ENCODE measurements at regions not wholly inside any gene's neighbourhood (a gene's known extent, or its start where the extent isn't known, plus 50 kb on each side); places are given as distances from the start of the nearest gene placed in this dataset.
A peak's percentile ranks its signal among the peaks of the same experiment; 100 is the strongest.

DNA sequence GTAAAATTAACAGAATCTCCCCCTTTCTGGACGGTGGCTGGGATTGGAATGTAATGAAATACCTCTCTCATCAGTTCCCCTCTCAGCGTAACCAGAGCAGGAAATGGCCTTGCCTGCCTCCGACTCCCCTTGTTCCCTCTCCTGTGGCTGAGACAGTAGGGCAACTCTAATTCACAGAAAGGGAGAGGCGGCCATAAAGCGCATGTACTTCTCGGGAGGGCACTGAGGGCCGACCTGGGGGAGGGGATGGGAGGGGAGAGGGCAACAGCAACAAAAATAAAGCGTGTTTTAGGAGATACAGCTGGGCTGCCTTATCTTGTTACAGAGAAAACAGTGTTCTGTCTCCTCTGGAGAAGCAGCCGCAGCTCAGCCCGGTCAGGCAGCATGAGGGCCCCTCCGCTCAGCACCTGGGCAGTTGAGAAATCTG, 783.3 kb upstream of the ARRDC4 start:
- no peak for DNase-seq

DNA sequence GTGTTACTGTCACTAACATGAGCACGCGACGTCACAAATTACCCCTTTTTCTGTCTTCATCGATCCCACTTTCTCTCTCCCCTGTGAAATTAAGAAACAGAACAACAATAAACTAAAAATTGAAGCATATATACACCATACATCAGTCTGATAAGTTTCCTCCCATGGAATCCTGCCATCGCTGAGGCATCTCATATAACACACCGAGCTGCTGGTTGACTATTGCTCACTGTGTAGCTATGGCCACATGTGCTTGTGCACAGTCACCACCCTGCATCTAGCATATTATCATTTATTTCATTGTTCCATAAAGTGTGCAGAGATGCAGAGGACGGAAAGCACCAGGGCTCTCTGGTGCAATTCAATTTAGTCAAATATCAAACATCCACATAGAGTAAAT, 777.9 kb upstream of the ARRDC4 start:
- DNase-seq, result no peak

DNA sequence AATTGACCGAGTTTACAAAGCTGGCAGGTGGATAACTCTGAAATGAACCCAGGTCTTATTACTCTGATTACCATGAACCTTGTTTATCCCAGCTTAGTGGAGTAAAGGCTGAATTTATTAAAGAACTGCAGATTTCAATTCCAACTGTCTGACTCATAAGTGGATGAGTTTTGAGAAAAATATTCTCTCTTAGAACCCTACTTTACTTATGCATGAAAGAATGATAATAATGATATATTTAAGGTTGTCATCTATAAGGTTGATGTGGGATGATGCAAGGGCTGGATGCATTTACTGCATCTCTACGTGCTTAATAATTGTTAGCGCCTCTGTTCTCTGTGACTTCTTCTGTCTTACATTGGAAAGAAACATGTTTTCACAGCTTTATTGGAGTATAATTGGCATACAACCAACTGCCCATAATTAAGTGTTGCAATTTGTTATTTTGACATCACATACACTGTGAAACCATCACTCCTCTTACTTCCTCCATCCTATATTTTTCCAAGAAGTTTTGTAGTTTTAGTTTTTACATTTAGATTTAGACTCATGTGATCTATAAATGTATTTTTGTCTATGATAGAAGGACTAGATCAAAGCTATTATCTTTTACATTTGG, 771.2 kb upstream of the ARRDC4 start:
- DNase-seq, result no peak

DNA sequence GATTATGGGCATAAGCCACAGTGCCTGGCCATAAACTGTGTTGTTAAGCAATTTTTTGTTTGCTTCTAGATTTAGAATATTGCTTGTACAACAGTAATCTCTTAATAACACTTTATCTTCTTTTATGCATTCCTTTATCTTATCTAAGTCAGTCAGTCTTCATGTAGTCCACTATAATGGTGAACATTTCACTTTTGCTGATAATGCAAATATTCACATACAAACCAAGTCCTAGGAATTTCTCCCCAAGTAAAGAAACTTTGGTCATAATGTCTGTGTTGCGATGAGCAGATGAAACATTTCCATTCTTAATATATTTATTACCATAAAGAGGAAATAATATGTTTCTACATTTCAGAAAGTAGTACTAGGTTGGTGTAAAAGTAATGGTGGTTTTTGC, 765.8 kb upstream of the ARRDC4 start:
- no peak for DNase-seq

DNA sequence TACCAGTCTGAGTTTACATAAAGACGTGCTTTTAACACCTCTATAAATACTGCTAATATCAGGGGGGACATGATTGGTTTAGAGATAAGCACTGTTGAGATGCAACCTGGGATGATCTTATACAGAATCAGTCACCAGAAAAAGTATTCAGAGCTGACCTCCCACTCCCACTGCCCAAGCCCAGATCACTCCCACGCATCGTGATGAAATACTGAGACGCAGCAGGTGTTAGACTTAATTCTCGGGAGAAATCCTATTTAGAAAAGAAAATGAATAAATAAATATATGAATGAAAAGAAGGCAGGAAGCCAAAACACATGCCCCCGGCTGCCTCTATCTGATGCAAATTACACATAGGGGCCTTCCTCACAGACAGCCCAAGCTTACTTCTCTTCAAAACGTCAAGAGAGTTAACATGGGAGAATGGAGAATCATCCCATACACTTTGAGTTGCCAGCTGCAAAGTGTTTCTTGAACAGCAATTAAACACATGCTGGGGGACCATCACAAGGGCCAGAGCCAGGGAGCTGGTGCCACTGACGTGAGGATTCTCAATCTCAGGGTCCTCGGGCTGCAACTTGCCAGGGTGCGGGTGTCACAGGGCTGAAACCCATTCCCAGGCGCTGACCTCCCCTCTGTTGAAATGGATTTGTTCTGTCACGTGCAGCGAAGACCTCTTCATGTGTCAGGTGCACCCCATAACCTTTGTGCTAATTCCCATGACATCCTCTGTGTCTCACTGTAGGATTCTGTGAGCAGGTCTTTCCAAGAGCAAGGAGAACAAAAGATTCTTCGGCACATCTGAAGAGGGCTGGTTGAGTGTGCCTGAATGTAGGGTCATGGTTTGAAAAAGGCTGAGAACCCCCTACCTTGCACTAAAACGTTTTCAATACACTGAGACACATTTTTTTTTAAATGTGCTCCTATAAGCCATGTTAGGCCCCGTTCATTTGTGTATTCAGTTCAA, 764.2 kb upstream of the ARRDC4 start:
- DNase-seq, result no peak

DNA sequence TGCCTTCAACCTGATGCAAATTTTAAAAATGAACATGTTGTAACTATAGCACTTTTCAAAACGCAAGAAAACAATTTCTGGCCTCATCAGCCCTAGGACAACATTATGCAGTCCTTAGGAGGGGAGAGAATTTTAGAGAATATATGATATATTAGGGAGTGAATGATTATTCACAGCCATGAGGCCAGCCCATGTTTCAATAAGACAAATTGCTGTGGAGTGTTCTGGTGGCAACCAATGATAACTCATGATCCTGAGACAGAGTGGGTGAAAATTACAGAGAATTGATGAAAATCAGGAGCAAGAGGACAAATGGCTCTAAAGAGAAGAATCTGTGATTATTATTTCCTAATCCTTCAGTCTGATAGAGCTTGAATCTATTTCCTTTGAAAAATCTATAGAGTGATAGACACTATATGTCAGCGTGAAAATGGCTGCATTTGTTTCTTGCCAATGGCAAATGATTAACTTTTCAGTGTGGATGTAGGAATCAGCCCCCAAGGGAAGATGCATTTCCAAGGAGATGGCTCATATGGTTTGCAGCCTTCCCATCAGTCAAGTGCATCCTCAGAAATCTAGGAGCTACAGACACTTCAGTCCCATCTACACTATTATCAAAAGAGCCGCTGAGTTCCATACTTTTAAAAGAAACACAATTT, 761.0 kb upstream of the ARRDC4 start:
- no peak for DNase-seq

- no peak for DNase-seq
Observed at GRCh38 chr15:97200161-97200560, 760.3 kb upstream of the ARRDC4 start.

DNA sequence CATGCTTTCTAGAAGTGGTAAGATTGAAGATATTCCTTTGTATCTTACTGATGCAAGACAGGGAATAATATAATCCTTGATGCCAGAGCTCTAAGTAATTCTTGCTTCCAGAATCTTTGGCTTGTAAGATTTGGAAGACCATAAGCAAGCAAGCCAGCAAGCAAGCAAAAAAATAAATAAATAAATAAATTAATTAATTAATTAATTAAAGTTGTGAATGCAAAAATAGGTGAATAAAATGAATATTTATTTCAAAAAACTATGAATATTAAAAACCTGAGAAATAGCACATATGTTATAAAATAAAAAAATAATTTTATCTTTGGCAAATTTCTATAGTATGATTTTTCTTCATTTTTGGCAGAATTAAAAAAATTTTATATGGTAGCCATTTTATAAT, 750.2 kb upstream of the ARRDC4 start:
- no peak for DNase-seq

GRCh38 chr15:97215629-97216028, 744.9 kb upstream of the ARRDC4 start:
- no peak for DNase-seq

DNA sequence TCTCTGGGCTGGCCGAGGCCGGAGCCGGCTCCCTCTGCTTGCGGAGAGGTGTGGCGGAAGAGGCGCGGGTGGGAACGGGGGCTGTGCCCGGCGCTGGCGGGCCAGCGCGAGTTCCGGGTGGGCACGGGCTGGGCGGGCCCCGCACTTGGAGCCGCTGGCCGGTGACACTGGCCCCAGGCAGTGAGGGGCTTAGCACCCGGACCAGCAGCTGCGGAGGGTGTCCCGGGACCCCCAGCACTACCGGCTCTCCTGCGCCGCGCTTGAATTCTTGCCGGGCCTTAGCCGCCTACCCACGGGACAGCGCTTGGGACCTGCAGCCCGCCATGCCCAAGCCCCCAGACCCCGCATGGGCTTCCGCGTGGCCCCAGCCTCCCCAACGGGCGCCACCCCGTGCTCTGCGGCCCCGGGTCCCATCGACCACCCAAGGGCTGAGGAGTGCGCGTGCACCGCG, 736.3 kb upstream of the ARRDC4 start:
- DNase-seq, result no peak

DNA sequence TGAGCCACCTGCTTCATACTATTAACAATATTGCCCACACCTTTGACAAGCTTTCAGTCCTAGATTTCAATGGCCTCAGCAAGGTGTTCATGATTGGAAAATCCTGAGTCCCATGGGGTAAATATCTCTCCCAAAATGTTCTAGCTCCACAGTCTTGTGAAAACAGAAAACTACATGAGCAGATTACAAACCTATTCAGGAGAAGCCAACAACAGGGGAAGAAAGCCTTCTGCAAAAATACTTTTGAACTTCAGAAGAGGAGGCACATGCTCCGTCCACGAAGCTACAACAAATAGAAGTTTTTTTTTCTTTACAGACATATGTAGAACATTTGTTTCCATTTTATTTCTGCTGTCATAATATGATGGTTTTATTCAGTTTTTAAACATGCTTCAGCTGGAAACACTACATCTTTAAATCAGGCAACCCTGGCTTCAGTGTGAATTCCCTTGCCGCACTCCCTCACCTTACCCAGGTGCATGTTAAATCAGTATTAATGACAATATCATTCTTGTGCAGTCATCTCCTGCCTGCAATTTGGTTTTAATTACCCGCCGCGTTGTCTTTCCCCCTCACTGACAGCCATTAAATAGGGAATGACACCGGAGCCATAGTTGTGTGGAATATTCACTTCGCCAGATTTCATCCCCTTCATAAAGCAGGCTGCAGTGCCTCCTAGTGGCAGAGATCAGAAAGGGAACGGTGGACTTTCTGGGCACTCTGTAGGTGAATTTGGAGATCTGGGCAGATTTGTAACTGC, 725.5 kb upstream of the ARRDC4 start:
- peak; percentile 43 for DNase-seq

DNA sequence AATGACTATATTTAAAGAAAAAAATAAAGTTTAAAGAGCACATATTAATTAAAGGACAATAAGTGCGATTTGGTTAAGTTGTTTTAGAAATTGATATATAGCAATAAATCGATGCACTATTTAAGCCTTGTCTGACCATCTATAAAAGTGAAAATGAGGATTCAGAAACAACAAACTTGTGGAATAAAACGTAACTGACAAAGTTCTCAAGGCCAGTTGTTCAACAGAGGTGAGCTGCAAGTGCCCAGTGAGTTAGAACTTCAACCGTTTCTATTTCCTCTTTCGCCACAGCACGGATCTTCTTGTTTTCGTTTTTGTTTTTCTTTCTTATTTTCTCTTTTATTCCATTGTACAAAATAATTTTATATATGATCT, 724.9 kb upstream of the ARRDC4 start:
- DNase-seq, result no peak

DNA sequence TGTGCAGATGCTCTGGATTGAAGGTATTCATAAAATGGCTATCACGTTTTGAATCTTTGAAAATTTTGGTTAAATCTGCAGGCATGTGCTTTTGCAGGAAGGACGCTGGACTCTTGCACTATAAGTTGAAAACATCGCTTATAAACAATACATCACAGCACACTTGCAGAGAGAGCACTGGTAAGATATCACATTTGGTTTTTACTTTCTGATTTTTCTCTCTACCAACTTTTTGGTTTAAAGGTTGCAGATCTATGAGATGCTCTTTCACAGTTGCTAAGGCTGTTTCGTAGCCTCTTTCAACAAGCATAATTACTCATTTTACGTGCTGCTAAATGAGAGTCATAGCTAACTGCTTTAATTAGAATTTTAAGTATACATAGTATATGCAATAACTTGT, 724.4 kb upstream of the ARRDC4 start:
- DNase-seq, result no peak

DNA sequence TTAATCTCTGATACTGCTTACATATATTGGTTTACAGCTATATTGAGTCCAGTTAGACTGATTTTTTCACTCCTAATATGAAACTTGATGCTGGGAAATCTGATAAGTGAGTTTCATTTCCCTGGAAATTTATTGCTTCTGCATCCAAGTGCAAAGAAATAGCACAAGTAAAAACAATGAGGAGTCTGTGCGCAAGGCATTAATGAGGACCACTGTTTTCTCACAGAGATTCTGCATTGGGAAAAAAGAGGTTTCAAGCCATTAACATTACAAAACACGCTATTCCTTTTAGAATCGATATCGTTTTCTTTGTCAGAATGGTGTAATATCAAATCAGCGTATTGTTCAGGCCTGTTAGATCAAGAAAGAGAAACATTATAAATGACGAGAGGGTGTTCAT, 723.3 kb upstream of the ARRDC4 start:
- DNase-seq, result no peak

DNA sequence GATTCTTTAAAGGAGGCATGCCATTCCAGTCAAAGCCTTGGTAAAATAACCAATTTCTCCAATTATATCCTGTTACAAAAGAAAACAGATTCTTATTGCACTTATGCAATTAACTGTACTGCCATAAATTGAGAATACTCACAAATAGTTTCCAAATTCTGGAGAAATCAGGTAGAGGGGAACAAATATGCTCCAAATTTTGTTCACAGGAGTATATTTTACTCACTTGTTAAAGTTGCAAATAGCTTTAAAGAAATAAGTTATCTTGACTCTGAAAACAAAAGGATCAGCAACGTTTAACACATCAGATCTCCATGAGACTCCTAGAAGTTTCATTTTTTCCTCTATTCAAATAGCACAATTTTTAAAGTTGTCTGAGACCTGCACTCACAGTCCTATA, 712.1 kb upstream of the ARRDC4 start:
- DNase-seq, result no peak

GRCh38 chr15:97259943-97260342, 700.6 kb upstream of the ARRDC4 start:
- no peak for DNase-seq

- no peak for DNase-seq
Observed at GRCh38 chr15:97301166-97301565, 659.3 kb upstream of the ARRDC4 start.

- DNase-seq, result no peak
Observed at GRCh38 chr15:97316362-97316761, 644.1 kb upstream of the ARRDC4 start.

- DNase-seq, result no peak
Observed at GRCh38 chr15:97317163-97317562, 643.3 kb upstream of the ARRDC4 start.

DNA sequence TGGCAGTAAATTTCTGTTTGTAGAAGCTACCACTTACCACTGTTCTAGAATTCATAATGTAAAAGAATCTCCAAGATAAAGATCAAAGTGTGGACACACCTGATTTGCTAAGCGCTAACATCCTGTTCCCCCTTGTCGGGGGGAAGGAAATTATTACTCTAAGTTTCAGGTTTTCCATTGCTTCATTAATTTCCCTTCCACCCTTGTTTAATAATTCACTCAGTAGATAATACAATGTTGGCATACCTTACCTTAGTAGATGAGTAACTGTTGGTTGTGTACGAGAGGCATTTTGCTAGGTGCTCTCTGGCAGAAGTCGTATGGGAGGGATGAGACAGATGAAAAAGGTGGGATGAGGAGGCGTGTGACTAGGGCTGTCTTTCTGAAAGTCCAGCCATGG, 641.2 kb upstream of the ARRDC4 start:
- no peak for DNase-seq

DNA sequence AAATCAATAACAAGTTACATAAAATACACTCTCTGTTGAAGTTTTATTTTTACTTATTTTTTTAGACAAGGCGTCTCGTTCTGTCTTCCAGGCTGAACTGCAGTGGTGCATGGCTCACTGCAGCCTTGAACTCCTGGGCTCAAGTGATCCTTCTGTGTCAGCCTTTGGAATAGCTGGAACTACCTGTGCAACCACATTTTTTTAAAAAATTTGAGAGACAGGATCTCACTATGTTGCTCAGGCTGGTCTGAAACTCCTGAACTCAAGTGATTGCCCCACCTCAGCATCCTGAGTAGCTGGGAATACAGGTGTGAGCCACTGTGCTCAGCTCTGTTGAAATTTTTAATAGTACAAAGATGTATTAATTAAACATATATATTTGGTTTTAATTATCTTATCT, 614.3 kb upstream of the ARRDC4 start:
- DNase-seq, result no peak

GRCh38 chr15:97350813-97351212, 609.7 kb upstream of the ARRDC4 start:
- no peak for DNase-seq

DNA sequence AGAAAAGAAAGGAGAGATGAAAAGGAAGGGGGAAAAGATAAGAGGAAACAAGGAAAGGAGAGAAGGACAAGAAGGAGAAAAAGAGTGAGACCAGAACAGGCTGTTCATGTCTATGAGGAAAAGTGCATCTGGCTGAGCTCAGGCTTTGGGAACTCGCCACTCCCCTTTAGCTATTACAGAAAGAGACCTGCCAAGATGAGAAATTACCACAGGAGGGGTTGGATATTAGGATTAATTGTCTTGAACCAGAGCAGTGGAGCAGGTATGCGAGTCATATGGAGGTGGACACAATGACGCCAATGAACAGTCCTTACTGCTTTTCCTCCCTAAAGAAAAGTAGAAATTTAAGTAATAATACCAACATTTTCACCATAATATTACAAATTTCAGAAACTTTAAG, 577.0 kb upstream of the ARRDC4 start:
- DNase-seq, result no peak

Measured in skin of body (tissue), 1 donor.